ENCODE measurements at regions not wholly inside any gene's neighbourhood (a gene's known extent, or its start where the extent isn't known, plus 50 kb on each side); places are given as distances from the start of the nearest gene placed in this dataset.

GRCh38 chr5:108487951-108488350 lies 106.1 kb upstream of the FBXL17 start:
- Histone ChIP-seq H3K9me2 (ENCODE audit: insufficient read depth) (no peaks in the 10 kb centered on the region), H2AFZ (ENCODE audit: low read depth, low read length, poor library complexity, severe bottlenecking) (no peak overlapping the region), H3K27me3 (ENCODE audit: insufficient read depth, low read length) (no peaks in the 10 kb centered on the region), H3K36me3 (ENCODE audit: control insufficient read depth in 1 of 2, insufficient read depth in 2 of 2, low read length in 2 of 2) (no peaks in the 10 kb centered on the region), H3K4me2 (ENCODE audit: low read length) (no peak overlapping the region), H3K9ac (ENCODE audit: low read length) (no peak overlapping the region), H3K4me3 (replicated peaks in 1 of 2; ENCODE audit: low read depth in 1 of 2, low read length in 2 of 2) (no peak overlapping the region), H4K20me1 (ENCODE audit: insufficient read depth) (no peaks in the 10 kb centered on the region), H3K27ac (ENCODE audit: low read depth, low read length) (no peak overlapping the region), H3K79me2 (ENCODE audit: insufficient read depth, low read length) (no peaks in the 10 kb centered on the region), H3K4me1 (ENCODE audit: control insufficient read depth in 1 of 2, insufficient read depth in 2 of 2, low read length in 2 of 2) (no peaks in the 10 kb centered on the region), H3K9me3 (ENCODE audit: control insufficient read depth in 1 of 2, insufficient read depth in 1 of 2, low read depth in 1 of 2, low read length in 2 of 2) (no peaks in the 10 kb centered on the region)
- no TSS peak for BruUV-seq (replicated peaks)
- DNase-seq (ENCODE audit: low read depth, low spot score) (no peak), ATAC-seq (no peak)
- TF ChIP-seq ZBTB33 (IDR thresholded peaks at IDR 0.05; ENCODE audit: extremely low read depth, insufficient replicate concordance, low read length) (no peak), EZH2 (IDR thresholded peaks at IDR 0.05) (no peak), SP1 (IDR thresholded peaks at IDR 0.05; ENCODE audit: low read depth) (no peak)
- intact Hi-C loops (cut with micrococcal nuclease) = loop anchor here (10.0 kb wide), 1 partner anchor 987 kb away; no protein-coding TSS in a partner anchor
- CTCF ChIA-PET = no interaction called here
- POLR2A ChIA-PET = no interaction called here
- RAD21 ChIA-PET (ENCODE audit: low non-redundant PET in 1 of 2, low total read pairs in 2 of 2, uncharacterized antibody in 2 of 2, unreplicated experiment in 2 of 2) = no interaction called here

- Histone ChIP-seq H3K79me2 (ENCODE audit: insufficient read depth, low read length) (no peaks in the 10 kb centered on the region), H3K9me3 (ENCODE audit: control insufficient read depth in 1 of 2, insufficient read depth in 1 of 2, low read depth in 1 of 2, low read length in 2 of 2) (no peaks in the 10 kb centered on the region), H3K27me3 (ENCODE audit: insufficient read depth, low read length) (no peaks in the 10 kb centered on the region), H4K20me1 (ENCODE audit: insufficient read depth) (no peaks in the 10 kb centered on the region), H2AFZ (ENCODE audit: low read depth, low read length, poor library complexity, severe bottlenecking) (no peak overlapping the region), H3K27ac (ENCODE audit: low read depth, low read length) (no peak overlapping the region), H3K4me2 (ENCODE audit: low read length) (no peak overlapping the region), H3K36me3 (ENCODE audit: control insufficient read depth in 1 of 2, insufficient read depth in 2 of 2, low read length in 2 of 2) (no peaks in the 10 kb centered on the region), H3K9me2 (ENCODE audit: insufficient read depth) (no peaks in the 10 kb centered on the region), H3K4me3 (replicated peaks in 1 of 2; ENCODE audit: low read depth in 1 of 2, low read length in 2 of 2) (no peak overlapping the region), H3K4me1 (ENCODE audit: control insufficient read depth in 1 of 2, insufficient read depth in 2 of 2, low read length in 2 of 2) (no peaks in the 10 kb centered on the region), H3K9ac (ENCODE audit: low read length) (no peak overlapping the region)
- DNase-seq (ENCODE audit: low read depth, low spot score) = no peak
- ChIA-PET POLR2A (no interaction called here), RAD21 (ENCODE audit: low non-redundant PET in 1 of 2, low total read pairs in 2 of 2, uncharacterized antibody in 2 of 2, unreplicated experiment in 2 of 2) (no interaction called here), CTCF (no interaction called here)
- ATAC-seq = no peak
- no TSS peak for BruUV-seq (replicated peaks)
- TF ChIP-seq ELF1 (IDR thresholded peaks at IDR 0.05; ENCODE audit: borderline replicate concordance, low read depth) (no peak), FOSL1 (IDR thresholded peaks at IDR 0.05; ENCODE audit: low read depth) (no peak)
- intact Hi-C loops (cut with micrococcal nuclease) = loop anchor here (10.0 kb wide), 1 partner anchor 991 kb away; no protein-coding TSS in a partner anchor
Measured at GRCh38 chr5:108484035-108484434, 102.1 kb upstream of the FBXL17 start.
